ENCODE measurements at regions not wholly inside any gene's neighbourhood (a gene's known extent, or its start where the extent isn't known, plus 50 kb on each side); places are given as distances from the start of the nearest gene placed in this dataset.

DNA sequence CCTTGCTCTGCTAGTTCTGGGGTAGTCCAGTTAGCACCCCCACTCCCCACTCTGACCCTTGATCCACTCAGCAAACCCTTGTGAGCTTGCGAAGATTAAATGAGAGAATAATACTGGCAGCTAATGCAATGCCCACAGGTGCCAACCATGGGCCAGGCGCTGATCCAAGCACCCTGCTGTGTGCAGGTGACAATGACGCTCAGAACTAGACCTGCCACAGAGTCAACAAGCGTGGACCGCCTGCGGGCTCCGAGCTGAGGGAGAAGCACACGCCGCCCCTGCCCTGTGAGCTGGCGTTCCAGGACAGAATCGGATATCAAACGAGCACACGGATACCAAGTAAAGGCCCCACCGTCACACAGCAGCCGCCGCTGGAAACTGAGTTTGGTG is 129.2 kb downstream of the FAM53A start:
- TF ChIP-seq, protein P1, sequence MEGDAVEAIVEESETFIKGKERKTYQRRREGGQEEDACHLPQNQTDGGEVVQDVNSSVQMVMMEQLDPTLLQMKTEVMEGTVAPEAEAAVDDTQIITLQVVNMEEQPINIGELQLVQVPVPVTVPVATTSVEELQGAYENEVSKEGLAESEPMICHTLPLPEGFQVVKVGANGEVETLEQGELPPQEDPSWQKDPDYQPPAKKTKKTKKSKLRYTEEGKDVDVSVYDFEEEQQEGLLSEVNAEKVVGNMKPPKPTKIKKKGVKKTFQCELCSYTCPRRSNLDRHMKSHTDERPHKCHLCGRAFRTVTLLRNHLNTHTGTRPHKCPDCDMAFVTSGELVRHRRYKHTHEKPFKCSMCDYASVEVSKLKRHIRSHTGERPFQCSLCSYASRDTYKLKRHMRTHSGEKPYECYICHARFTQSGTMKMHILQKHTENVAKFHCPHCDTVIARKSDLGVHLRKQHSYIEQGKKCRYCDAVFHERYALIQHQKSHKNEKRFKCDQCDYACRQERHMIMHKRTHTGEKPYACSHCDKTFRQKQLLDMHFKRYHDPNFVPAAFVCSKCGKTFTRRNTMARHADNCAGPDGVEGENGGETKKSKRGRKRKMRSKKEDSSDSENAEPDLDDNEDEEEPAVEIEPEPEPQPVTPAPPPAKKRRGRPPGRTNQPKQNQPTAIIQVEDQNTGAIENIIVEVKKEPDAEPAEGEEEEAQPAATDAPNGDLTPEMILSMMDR (IDR thresholded peaks at IDR 0.05), result no peak
- TF ChIP-seq POLR2A (IDR thresholded peaks at IDR 0.05), result no peak

Measured in right lobe of liver (tissue), 4 donors.